HG03108 (cell line): ENCODE measurements at regions not wholly inside any gene's neighbourhood (a gene's known extent, or its start where the extent isn't known, plus 50 kb on each side); places are given as distances from the start of the nearest gene placed in this dataset.
A peak's percentile ranks its signal among the peaks of the same experiment; 100 is the strongest.
"Not testable (repeated sequence)": the region's sequence is repeated elsewhere in the genome, so short reads cannot be mapped to it uniquely, and the experiment has no call there.

Source experiments
- ATAC-seq: cut with Tn5 transposase; IDR thresholded peaks from one replicate; pipeline ENCODE4 v1.9.1; 2021; ENCODE audit warnings: moderate library complexity; ENCODE audit not compliant: unreplicated experiment

GRCh38 chr6:94902974-94903628, 674.2 kb upstream of the MANEA start:
- no peak for ATAC-seq

GRCh38 chr6:94899191-94899590, 678.1 kb upstream of the MANEA start:
- ATAC-seq: no peak

- no peak for ATAC-seq
Observed at GRCh38 chr6:94894300-94894699, 683.0 kb upstream of the MANEA start.

GRCh38 chr6:94893327-94893726, 684.0 kb upstream of the MANEA start:
- ATAC-seq: no peak

- ATAC-seq: not testable (repeated sequence)
Observed at GRCh38 chr6:94873819-94874218, 703.5 kb upstream of the MANEA start.

GRCh38 chr6:94862112-94862511, 715.2 kb upstream of the MANEA start:
- ATAC-seq: no peak

- no peak for ATAC-seq
Observed at GRCh38 chr6:94859924-94860323, 717.4 kb upstream of the MANEA start.

- ATAC-seq: not testable (repeated sequence)
Observed at GRCh38 chr6:94856999-94857398, 720.3 kb upstream of the MANEA start.

GRCh38 chr6:94851329-94851728, 726.0 kb upstream of the MANEA start:
- ATAC-seq: not testable (repeated sequence)

- ATAC-seq: no peak
Observed at GRCh38 chr6:94845742-94846141, 731.6 kb upstream of the MANEA start.

- no peak for ATAC-seq
Observed at GRCh38 chr6:94835264-94835663, 742.1 kb upstream of the MANEA start.

GRCh38 chr6:94813806-94814205, 763.5 kb upstream of the MANEA start:
- ATAC-seq: no peak

- ATAC-seq: no peak
Observed at GRCh38 chr6:94801344-94801743, 776.0 kb upstream of the MANEA start.

GRCh38 chr6:94785514-94785913, 791.8 kb upstream of the MANEA start:
- no peak for ATAC-seq

- ATAC-seq: not testable (repeated sequence)
Observed at GRCh38 chr6:94785081-94785480, 792.3 kb upstream of the MANEA start.

GRCh38 chr6:94769197-94769596, 808.1 kb upstream of the MANEA start:
- ATAC-seq: no peak

GRCh38 chr6:94751641-94752329, 825.5 kb upstream of the MANEA start:
- peak; percentile 94 for ATAC-seq

GRCh38 chr6:94736236-94736635, 841.1 kb upstream of the MANEA start:
- no peak for ATAC-seq

GRCh38 chr6:94735270-94735669, 842.1 kb upstream of the MANEA start:
- no peak for ATAC-seq

GRCh38 chr6:94734751-94735150, 842.6 kb upstream of the MANEA start:
- no peak for ATAC-seq

- ATAC-seq: no peak
Observed at GRCh38 chr6:94733066-94733465, 844.3 kb upstream of the MANEA start.

- ATAC-seq: no peak
Observed at GRCh38 chr6:94727710-94728109, 849.6 kb upstream of the MANEA start.

GRCh38 chr6:94721459-94721858, 855.9 kb upstream of the MANEA start:
- ATAC-seq: no peak
